ENCODE measurements at regions not wholly inside any gene's neighbourhood (a gene's known extent, or its start where the extent isn't known, plus 50 kb on each side); places are given as distances from the start of the nearest gene placed in this dataset.

GRCh38 chr4:152094970-152095700 lies 334.3 kb upstream of the GATB start:
- Histone ChIP-seq H3K9me3 (no peaks in the 10 kb centered on the region), H3K4me1 (peaks cover 0 to 3% (median 0%) of the 10 kb centered on the region in 4 donors), H3K36me3 (no peaks in the 10 kb centered on the region), H3K4me3 (no peak overlapping the region), H3K27ac (no peak overlapping the region), H3K27me3 (no peaks in the 10 kb centered on the region)
- TF ChIP-seq CTCF (IDR thresholded peaks at IDR 0.05): no peak
- DNase-seq: no peak
- intact Hi-C loops (cut with DNase I; ENCODE audit: low total_unique reads): no loop called here

- Histone ChIP-seq H3K4me1 (peaks cover 0 to 3% (median 0%) of the 10 kb centered on the region in 4 donors), H3K27ac (no peak overlapping the region), H3K9me3 (no peaks in the 10 kb centered on the region), H3K27me3 (no peaks in the 10 kb centered on the region), H3K4me3 (no peak overlapping the region), H3K36me3 (no peaks in the 10 kb centered on the region)
- TF ChIP-seq CTCF (IDR thresholded peaks at IDR 0.05): no peak
- intact Hi-C loops (cut with DNase I; ENCODE audit: low total_unique reads): no loop called here
- DNase-seq: no peak
Measured at GRCh38 chr4:152091405-152091804, 330.6 kb upstream of the GATB start.

- Histone ChIP-seq H3K4me1 (peaks cover 0 to 3% (median 0%) of the 10 kb centered on the region in 4 donors), H3K27ac (no peak overlapping the region), H3K4me3 (no peak overlapping the region), H3K9me3 (no peaks in the 10 kb centered on the region), H3K27me3 (no peaks in the 10 kb centered on the region), H3K36me3 (no peaks in the 10 kb centered on the region)
- DNase-seq: no peak
- no peak for TF ChIP-seq CTCF (IDR thresholded peaks at IDR 0.05)
- intact Hi-C loops (cut with DNase I; ENCODE audit: low total_unique reads): no loop called here
Measured at GRCh38 chr4:152090543-152090942, 329.7 kb upstream of the GATB start.

GRCh38 chr4:152089584-152089983 lies 328.8 kb upstream of the GATB start:
- Histone ChIP-seq H3K4me1 (no peaks in the 10 kb centered on the region), H3K27me3 (no peaks in the 10 kb centered on the region), H3K27ac (no peak overlapping the region), H3K36me3 (no peaks in the 10 kb centered on the region), H3K4me3 (no peak overlapping the region), H3K9me3 (no peaks in the 10 kb centered on the region)
- intact Hi-C loops (cut with DNase I; ENCODE audit: low total_unique reads): no loop called here
- TF ChIP-seq CTCF (IDR thresholded peaks at IDR 0.05): no peak
- DNase-seq: no peak

- intact Hi-C loops (cut with DNase I; ENCODE audit: low total_unique reads): no loop called here
- no peaks in the 10 kb centered on the region for H3K4me1 ChIP-seq
- no peak for DNase-seq
- no peaks in the 10 kb centered on the region for H3K36me3 ChIP-seq
- TF ChIP-seq CTCF (IDR thresholded peaks at IDR 0.05): no peak
- no peak overlapping the region for H3K4me3 ChIP-seq
- no peaks in the 10 kb centered on the region for H3K9me3 ChIP-seq
- no peak overlapping the region for H3K27ac ChIP-seq
- no peaks in the 10 kb centered on the region for H3K27me3 ChIP-seq
Measured at GRCh38 chr4:152087335-152087734, 326.5 kb upstream of the GATB start.
